Sigmoid colon (tissue), 4 donors: ENCODE measurements at regions not wholly inside any gene's neighbourhood (a gene's known extent, or its start where the extent isn't known, plus 50 kb on each side); places are given as distances from the start of the nearest gene placed in this dataset.

ENCODE experiments used
- POLR2A ChIP-seq, 2 donors: fragments of 450-650 bp; IDR thresholded peaks; one replicate each; pipeline ENCODE4 v1.6.1; 2016; ENCODE audit warnings: antibody characterized with exemption in 2 of 2, mild to moderate bottlenecking in 2 of 2, moderate library complexity in 2 of 2
- POLR2AphosphoS5 ChIP-seq, 4 donors: sonication (generic); formaldehyde crosslinking; IDR thresholded peaks; one replicate each; pipeline ENCODE4 v1.6.1; 2017; ENCODE audit warnings: antibody characterized with exemption in 4 of 4
- TF ChIP-seq, protein P1 (sequence below), 4 experiments: fragments of 450-650 bp in 3 of 4; fragments of 200-600 bp in 1 of 4; IDR thresholded peaks; one replicate each; pipeline ENCODE4 v1.5.1; 2016 to 2019; ENCODE audit warnings: antibody characterized with exemption in 4 of 4, mild to moderate bottlenecking in 3 of 4, moderate library complexity in 2 of 4

DNA sequence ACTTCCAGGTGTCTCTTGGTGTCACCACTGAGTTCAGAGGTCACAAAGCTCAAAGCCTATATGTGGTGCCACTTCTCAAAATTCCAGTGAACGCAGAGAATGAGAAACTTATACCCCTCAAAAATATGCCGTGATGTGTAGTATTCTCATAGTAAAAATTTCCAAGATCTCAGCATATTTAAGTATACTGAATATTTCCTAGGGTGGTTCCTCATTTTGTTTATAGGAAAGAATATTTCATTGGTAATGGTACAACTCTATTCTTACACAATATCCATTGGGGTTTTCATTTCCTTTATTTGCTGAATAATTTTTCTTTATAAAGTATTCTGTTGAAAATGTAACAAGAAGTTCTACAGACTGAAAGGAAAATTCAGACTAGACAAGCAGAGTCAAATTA is 58.9 kb upstream of the ADO start:
- TF ChIP-seq, protein P1, sequence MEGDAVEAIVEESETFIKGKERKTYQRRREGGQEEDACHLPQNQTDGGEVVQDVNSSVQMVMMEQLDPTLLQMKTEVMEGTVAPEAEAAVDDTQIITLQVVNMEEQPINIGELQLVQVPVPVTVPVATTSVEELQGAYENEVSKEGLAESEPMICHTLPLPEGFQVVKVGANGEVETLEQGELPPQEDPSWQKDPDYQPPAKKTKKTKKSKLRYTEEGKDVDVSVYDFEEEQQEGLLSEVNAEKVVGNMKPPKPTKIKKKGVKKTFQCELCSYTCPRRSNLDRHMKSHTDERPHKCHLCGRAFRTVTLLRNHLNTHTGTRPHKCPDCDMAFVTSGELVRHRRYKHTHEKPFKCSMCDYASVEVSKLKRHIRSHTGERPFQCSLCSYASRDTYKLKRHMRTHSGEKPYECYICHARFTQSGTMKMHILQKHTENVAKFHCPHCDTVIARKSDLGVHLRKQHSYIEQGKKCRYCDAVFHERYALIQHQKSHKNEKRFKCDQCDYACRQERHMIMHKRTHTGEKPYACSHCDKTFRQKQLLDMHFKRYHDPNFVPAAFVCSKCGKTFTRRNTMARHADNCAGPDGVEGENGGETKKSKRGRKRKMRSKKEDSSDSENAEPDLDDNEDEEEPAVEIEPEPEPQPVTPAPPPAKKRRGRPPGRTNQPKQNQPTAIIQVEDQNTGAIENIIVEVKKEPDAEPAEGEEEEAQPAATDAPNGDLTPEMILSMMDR (IDR thresholded peaks at IDR 0.05) = no peak
- no peak for TF ChIP-seq POLR2AphosphoS5 (IDR thresholded peaks at IDR 0.05)
- TF ChIP-seq POLR2A (IDR thresholded peaks at IDR 0.05) = no peak
